CD14-positive monocyte (primary cell): ENCODE measurements at regions not wholly inside any gene's neighbourhood (a gene's known extent, or its start where the extent isn't known, plus 50 kb on each side); places are given as distances from the start of the nearest gene placed in this dataset.

ENCODE experiments used
- DNase-seq, 3 donors: peaks; one replicate each; pipeline ENCODE4 v3.0.0-alpha.2; 2011 to 2022
- H2AFZ ChIP-seq: 2 replicates; pipeline ENCODE4 v1.6.0; 2012; ENCODE audit warnings: mild to moderate bottlenecking, low read depth, low read length, inconsistent platforms; ENCODE audit not compliant: insufficient read depth, poor library complexity, severe bottlenecking
- H3K27ac ChIP-seq, 2 donors: 1 replicate in 1 of 2; 2 replicates in 1 of 2; pipeline ENCODE4 v1.5.1; 2012 to 2013; ENCODE audit warnings: low read length in 2 of 2, control low read depth in 1 of 2, inconsistent platforms in 1 of 2, low read depth in 1 of 2, mild to moderate bottlenecking in 1 of 2
- H3K27me3 ChIP-seq, 2 donors: one replicate each; pipeline versions ENCODE4 v1.6.0 to v1.6.1; 2011 to 2013; ENCODE audit warnings: low read length in 2 of 2; ENCODE audit not compliant: control insufficient read depth in 2 of 2, insufficient read depth in 2 of 2
- H3K36me3 ChIP-seq, 2 donors: replicated peaks in 1 of 2; 1 replicate in 1 of 2; 2 replicates in 1 of 2; pipeline versions ENCODE4 v1.5.1 to v1.6.1; 2012 to 2013; ENCODE audit warnings: low read length in 2 of 2, control low read depth in 1 of 2, inconsistent platforms in 1 of 2, mild to moderate bottlenecking in 1 of 2; ENCODE audit not compliant: insufficient read depth in 2 of 2, control insufficient read depth in 1 of 2
- H3K4me1 ChIP-seq, 2 donors: 1 replicate in 1 of 2; 2 replicates in 1 of 2; pipeline versions ENCODE4 v1.5.1 to v1.6.1; 2012 to 2013; ENCODE audit warnings: low read length in 2 of 2, control low read depth in 1 of 2, inconsistent platforms in 1 of 2, mild to moderate bottlenecking in 1 of 2, moderate library complexity in 1 of 2; ENCODE audit not compliant: insufficient read depth in 2 of 2, control insufficient read depth in 1 of 2
- H3K4me2 ChIP-seq: replicated peaks from 2 replicates; pipeline ENCODE3; 2012; ENCODE audit warnings: low read length, moderate library complexity, mild to moderate bottlenecking; ENCODE audit not compliant: poor library complexity, severe bottlenecking; ENCODE audit errors: extremely low read depth
- H3K4me3 ChIP-seq, 3 experiments: fragments of 200-600 bp in 1 of 3; sonication (generic) in 1 of 3; replicated peaks in 1 of 3; 1 replicate in 2 of 3; 2 replicates in 1 of 3; pipeline ENCODE4 v1.5.1; 2011 to 2013; ENCODE audit warnings: low read length in 3 of 3, mild to moderate bottlenecking in 3 of 3, control low read depth in 2 of 3, low read depth in 2 of 3, inconsistent platforms in 1 of 3, moderate library complexity in 1 of 3
- H3K79me2 ChIP-seq: 2 replicates; pipeline ENCODE4 v1.6.0; 2012; ENCODE audit warnings: mild to moderate bottlenecking, control low read depth, inconsistent platforms, low read length, moderate library complexity; ENCODE audit not compliant: insufficient read depth
- H3K9ac ChIP-seq: 2 replicates; pipeline ENCODE4 v1.6.0; 2017; ENCODE audit warnings: low read length, mild to moderate bottlenecking; ENCODE audit not compliant: insufficient read depth, poor library complexity, severe bottlenecking
- H3K9me3 ChIP-seq, 2 donors: replicated peaks in 1 of 2; 1 replicate in 1 of 2; 2 replicates in 1 of 2; pipeline versions ENCODE4 v1.5.1 to v1.6.1; 2012 to 2013; ENCODE audit warnings: low read length in 2 of 2, control low read depth in 1 of 2; ENCODE audit not compliant: control insufficient read depth in 1 of 2, insufficient read depth in 1 of 2
- H4K20me1 ChIP-seq: 2 replicates; pipeline ENCODE4 v1.6.0; 2012; ENCODE audit warnings: mild to moderate bottlenecking, low read length, control low read depth, moderate library complexity; ENCODE audit not compliant: insufficient read depth
- H3K27ac Mint-ChIP-seq, 7 donors: one replicate each; pipeline ENCODE4 v1.8.0; 2020; ENCODE audit warnings: mild to moderate bottlenecking in 7 of 7, mixed read lengths in 7 of 7, moderate library complexity in 6 of 7, inconsistent platforms in 2 of 7
- H3K27me3 Mint-ChIP-seq, 3 donors: one replicate each; pipeline ENCODE4 v1.8.0; 2021 to 2022; ENCODE audit warnings: low read depth in 3 of 3, mild to moderate bottlenecking in 3 of 3, mixed read lengths in 3 of 3, moderate library complexity in 3 of 3, inconsistent platforms in 1 of 3
- H3K36me3 Mint-ChIP-seq, 2 donors: one replicate each; pipeline ENCODE4 v1.8.0; 2020; ENCODE audit warnings: mixed read lengths in 2 of 2, inconsistent platforms in 1 of 2, mild to moderate bottlenecking in 1 of 2
- H3K4me1 Mint-ChIP-seq: one replicate; pipeline ENCODE4 v1.8.0; 2020; ENCODE audit warnings: mild to moderate bottlenecking, mixed read lengths
- H3K4me3 Mint-ChIP-seq, 2 donors: one replicate each; pipeline ENCODE4 v1.8.0; 2020; ENCODE audit warnings: mild to moderate bottlenecking in 2 of 2, mixed read lengths in 2 of 2, moderate library complexity in 1 of 2
- H3K9me3 Mint-ChIP-seq, 7 donors: one replicate each; pipeline ENCODE4 v1.8.0; 2020 to 2022; ENCODE audit warnings: mixed read lengths in 7 of 7, mild to moderate bottlenecking in 6 of 7, moderate library complexity in 6 of 7, inconsistent platforms in 2 of 7
- WGBS: methylation state at CpG from one replicate; pipeline ENCODE4 v1.1.5; 2013; ENCODE audit warnings: missing lambda C conversion rate; ENCODE audit not compliant: insufficient coverage; 5-methylcytosine and 5-hydroxymethylcytosine counted together
- intact Hi-C, 2 donors: fragments of 100-400 bp; cut with micrococcal nuclease; formaldehyde crosslinking; loops; one replicate each; pipeline versions ENCODE4 v1.15.0 to v1.15.1; 2023
- TF ChIP-seq, protein P1 (sequence below): fragments of 200-600 bp; IDR thresholded peaks from one replicate; pipeline ENCODE4 v1.8.0; 2022; ENCODE audit warnings: antibody characterized with exemption, mild to moderate bottlenecking

DNA sequence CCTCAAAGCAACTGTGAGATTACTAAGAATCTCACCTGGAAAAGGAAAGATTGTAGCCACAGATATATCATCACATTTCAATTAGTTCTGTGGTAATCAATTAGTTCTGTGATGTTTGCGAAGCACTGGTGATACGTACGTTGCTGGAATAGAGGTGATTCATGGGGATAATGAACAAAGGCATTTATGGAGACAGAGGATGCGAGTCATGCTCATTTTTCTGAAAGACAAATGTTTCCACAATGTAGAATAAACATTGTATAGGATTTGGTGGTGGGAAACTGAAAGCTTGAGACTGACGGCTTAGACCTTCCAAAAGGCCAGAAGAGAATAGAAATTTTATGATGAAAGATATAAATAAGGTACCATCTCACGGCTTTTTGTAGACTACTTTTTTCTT, 507.3 kb upstream of the TYRP1 start:
- Mint-ChIP-seq H3K9me3 (peaks cover 0 to 3% (median 0%) of the 10 kb centered on the region in 7 donors), H3K27me3 (no peaks in the 10 kb centered on the region), H3K27ac (no peak overlapping the region), H3K4me3 (no peak overlapping the region), H3K36me3 (no peaks in the 10 kb centered on the region), H3K4me1 (no peaks in the 10 kb centered on the region)
- Histone ChIP-seq H3K27ac (no peak overlapping the region), H3K4me2 (no peak overlapping the region), H3K4me3 (no peak overlapping the region), H3K9ac (no peak overlapping the region), H3K4me1 (no peaks in the 10 kb centered on the region), H3K36me3 (no peaks in the 10 kb centered on the region), H3K79me2 (no peaks in the 10 kb centered on the region), H3K9me3 (no peaks in the 10 kb centered on the region), H4K20me1 (no peaks in the 10 kb centered on the region), H2AFZ (no peak overlapping the region), H3K27me3 (no peaks in the 10 kb centered on the region)
- TF ChIP-seq, protein P1, sequence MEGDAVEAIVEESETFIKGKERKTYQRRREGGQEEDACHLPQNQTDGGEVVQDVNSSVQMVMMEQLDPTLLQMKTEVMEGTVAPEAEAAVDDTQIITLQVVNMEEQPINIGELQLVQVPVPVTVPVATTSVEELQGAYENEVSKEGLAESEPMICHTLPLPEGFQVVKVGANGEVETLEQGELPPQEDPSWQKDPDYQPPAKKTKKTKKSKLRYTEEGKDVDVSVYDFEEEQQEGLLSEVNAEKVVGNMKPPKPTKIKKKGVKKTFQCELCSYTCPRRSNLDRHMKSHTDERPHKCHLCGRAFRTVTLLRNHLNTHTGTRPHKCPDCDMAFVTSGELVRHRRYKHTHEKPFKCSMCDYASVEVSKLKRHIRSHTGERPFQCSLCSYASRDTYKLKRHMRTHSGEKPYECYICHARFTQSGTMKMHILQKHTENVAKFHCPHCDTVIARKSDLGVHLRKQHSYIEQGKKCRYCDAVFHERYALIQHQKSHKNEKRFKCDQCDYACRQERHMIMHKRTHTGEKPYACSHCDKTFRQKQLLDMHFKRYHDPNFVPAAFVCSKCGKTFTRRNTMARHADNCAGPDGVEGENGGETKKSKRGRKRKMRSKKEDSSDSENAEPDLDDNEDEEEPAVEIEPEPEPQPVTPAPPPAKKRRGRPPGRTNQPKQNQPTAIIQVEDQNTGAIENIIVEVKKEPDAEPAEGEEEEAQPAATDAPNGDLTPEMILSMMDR: no peak
- no CpG with 5 or more reads among the region's 6 CpGs for WGBS
- intact Hi-C loops: no loop called here
- DNase-seq: no peak

DNA sequence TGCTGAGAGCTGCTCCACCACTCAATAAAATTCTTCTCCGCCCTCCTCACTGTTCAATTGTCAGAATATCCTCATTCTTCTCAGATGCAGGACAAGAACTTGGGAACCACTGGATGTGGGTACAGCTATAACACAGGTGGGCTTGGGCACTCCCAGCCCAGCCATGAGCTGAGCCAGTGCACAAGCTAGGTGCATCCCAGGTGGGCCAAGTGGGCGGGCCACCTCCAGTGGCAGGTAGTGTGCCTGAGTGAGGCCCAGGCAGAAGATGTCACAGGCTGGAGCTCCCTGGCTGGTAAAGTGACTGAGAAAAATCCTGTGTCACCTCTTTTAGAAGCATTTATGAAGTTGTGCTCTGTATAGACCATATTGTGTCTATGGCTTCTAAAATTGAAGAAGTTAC, 501.6 kb upstream of the TYRP1 start:
- intact Hi-C loops: no loop called here
- H3K4me3 ChIP-seq: no peak overlapping the region

More for the DNA sequence above, 501.6 kb upstream of the TYRP1 start:
- H2AFZ ChIP-seq: no peak overlapping the region
- no peaks in the 10 kb centered on the region for H4K20me1 ChIP-seq
- H3K36me3 Mint-ChIP-seq: no peaks in the 10 kb centered on the region
- H3K27ac ChIP-seq: no peak overlapping the region
- H3K9me3 ChIP-seq: no peaks in the 10 kb centered on the region
- H3K4me2 ChIP-seq: no peak overlapping the region
- 90% methylated on average over 2 of the region's 2 CpGs for WGBS
- no peaks in the 10 kb centered on the region for H3K27me3 ChIP-seq
- no peak overlapping the region for H3K9ac ChIP-seq
- H3K4me1 Mint-ChIP-seq: no peaks in the 10 kb centered on the region
- H3K4me3 Mint-ChIP-seq: no peak overlapping the region
- no peak overlapping the region for H3K27ac Mint-ChIP-seq
- TF ChIP-seq, protein P1: no peak
- H3K9me3 Mint-ChIP-seq: peaks cover 0 to 4% (median 0%) of the 10 kb centered on the region in 7 donors
- no peaks in the 10 kb centered on the region for H3K79me2 ChIP-seq
- H3K4me1 ChIP-seq: no peaks in the 10 kb centered on the region
- H3K36me3 ChIP-seq: no peaks in the 10 kb centered on the region
- DNase-seq: no peak
- H3K27me3 Mint-ChIP-seq: no peaks in the 10 kb centered on the region
